GM06990 (cell line): ENCODE measurements at regions not wholly inside any gene's neighbourhood (a gene's known extent, or its start where the extent isn't known, plus 50 kb on each side); places are given as distances from the start of the nearest gene placed in this dataset.

Experiments
- DNase-seq: peaks from one replicate; pipeline ENCODE4 v3.0.0-alpha.2; 2011; ENCODE audit not compliant: insufficient read length; ENCODE audit errors: extremely low read depth
- H3K27me3 ChIP-seq: replicated peaks from 2 replicates; pipeline ENCODE4 v1.6.0; 2011; ENCODE audit warnings: low read length; ENCODE audit not compliant: control insufficient read depth, insufficient read depth
- H3K36me3 ChIP-seq: 2 replicates; pipeline ENCODE4 v1.5.1; 2011; ENCODE audit warnings: low read length; ENCODE audit not compliant: control insufficient read depth, insufficient read depth
- H3K4me3 ChIP-seq: replicated peaks from 2 replicates; pipeline ENCODE4 v1.5.1; 2011; ENCODE audit warnings: low read depth, mild to moderate bottlenecking, control low read depth, low read length
- CTCF ChIP-seq: IDR thresholded peaks from 2 replicates; pipeline ENCODE4 v1.5.1; 2011; ENCODE audit warnings: low read length, control low read depth, mild to moderate bottlenecking, inconsistent platforms; ENCODE audit not compliant: insufficient read depth, poor library complexity, severe bottlenecking

- Histone ChIP-seq H3K4me3 (no peak overlapping the region), H3K27me3 (no peaks in the 10 kb centered on the region), H3K36me3 (no peaks in the 10 kb centered on the region)
- DNase-seq, result no peak
- no peak for TF ChIP-seq CTCF
Measured at GRCh38 chr6:82711971-82712370, 348.4 kb downstream of the TPBG start.

DNA sequence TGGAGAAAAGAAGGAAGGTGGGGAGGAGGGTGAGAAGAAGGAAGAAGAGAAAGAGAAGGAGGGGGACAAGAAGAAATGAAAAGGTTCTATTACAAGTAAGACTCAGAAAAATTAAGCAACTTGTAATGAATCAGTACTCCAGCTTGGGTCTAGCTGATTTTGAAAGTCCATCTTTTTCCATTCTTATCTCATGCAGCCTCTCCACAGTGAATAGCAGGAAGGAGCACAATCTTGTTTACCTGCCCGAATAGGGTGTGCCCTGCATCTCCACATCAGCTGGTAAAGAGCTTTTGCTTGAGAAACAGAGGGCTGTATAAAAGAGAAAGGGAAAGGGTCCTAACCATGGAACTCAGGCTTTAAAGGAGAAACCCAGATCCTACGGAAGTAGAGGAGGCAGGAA lies 348.8 kb downstream of the TPBG start:
- TF ChIP-seq CTCF, result no peak
- Histone ChIP-seq H3K36me3 (no peaks in the 10 kb centered on the region), H3K4me3 (no peak overlapping the region), H3K27me3 (no peaks in the 10 kb centered on the region)
- no peak for DNase-seq

GRCh38 chr6:82712826-82713225 lies 349.2 kb downstream of the TPBG start:
- peak; percentile 1 for DNase-seq
- peak; percentile 40 for TF ChIP-seq CTCF

GRCh38 chr6:82720992-82721391 lies 344.6 kb downstream of the UBE3D start:
- no peak for TF ChIP-seq CTCF
- Histone ChIP-seq H3K27me3 (no peaks in the 10 kb centered on the region), H3K4me3 (no peak overlapping the region), H3K36me3 (no peaks in the 10 kb centered on the region)
- no peak for DNase-seq

More at GRCh38 chr6:82712826-82713225, 349.2 kb downstream of the TPBG start:
- Histone ChIP-seq H3K4me3 (no peak overlapping the region), H3K36me3 (no peaks in the 10 kb centered on the region), H3K27me3 (no peaks in the 10 kb centered on the region)

DNA sequence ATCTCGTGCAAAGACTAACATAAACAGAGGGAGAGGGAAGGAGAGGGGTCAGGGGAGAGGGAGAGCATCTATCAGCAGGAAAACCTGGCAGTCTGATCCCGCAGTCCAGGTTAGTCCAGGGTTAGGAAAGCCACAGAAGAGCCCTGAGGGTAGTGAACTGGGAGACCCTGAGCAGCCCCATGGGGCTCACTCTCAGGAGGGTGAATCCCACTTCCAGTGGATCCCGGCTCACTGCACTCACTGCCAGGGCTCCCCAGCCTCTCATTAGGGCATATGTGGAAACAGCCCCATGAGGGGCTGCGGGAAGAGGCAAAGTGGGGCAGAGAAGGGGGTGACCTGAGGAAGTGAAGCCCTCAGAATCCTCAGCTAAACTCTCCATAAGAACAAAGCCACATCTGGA lies 329.9 kb downstream of the UBE3D start:
- DNase-seq, result no peak
- TF ChIP-seq CTCF, result no peak
- Histone ChIP-seq H3K36me3 (no peaks in the 10 kb centered on the region), H3K4me3 (no peak overlapping the region), H3K27me3 (no peaks in the 10 kb centered on the region)

- no peak for DNase-seq
- H3K4me3 ChIP-seq, result no peak overlapping the region
- no peaks in the 10 kb centered on the region for H3K27me3 ChIP-seq
- no peaks in the 10 kb centered on the region for H3K36me3 ChIP-seq
- no peak for TF ChIP-seq CTCF
Measured at GRCh38 chr6:82737965-82738364, 327.7 kb downstream of the UBE3D start.
